ENCODE measurements at regions not wholly inside any gene's neighbourhood (a gene's known extent, or its start where the extent isn't known, plus 50 kb on each side); places are given as distances from the start of the nearest gene placed in this dataset.

- no peak for DNase-seq
Measured at GRCh38 chr4:54914781-54915180, 210.6 kb downstream of the KDR start.

DNA sequence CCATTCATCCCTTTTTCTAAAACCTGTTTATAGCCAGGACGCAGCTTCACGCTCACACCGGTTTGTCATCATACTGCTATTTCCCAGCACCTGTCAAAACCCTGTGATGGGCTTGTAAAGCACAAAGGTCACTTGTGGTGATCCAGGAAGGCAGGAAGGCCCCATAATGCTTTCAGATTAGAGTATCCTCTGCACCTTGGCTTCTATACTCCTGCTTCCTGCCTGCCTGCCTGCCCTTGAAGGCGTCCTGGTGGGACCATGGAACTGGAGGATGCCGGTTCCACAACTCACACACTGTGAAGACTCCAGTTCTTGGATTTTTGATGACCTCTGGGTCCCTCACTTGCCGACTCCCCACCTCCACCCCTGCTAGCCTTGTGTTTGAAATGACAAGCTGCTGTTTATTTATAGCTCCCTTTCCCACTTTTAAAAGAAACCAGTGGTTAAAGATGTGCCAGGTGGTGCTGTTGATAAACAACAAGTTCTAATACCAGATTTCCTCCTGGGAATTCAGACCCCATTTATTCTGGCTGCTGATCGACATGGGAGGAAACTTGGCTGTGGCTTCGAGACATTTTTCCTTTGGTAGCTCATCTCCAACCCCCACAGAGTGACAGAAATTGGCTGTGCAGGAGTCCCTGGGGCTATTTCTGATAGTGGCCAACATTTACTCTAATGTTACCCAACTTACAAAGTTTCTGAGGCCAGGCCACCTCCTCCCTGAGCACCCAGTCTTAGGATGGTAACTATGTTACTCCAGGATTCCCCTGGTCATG lies 211.5 kb downstream of the KDR start:
- DNase-seq, result no peak

- DNase-seq, result no peak
Measured at GRCh38 chr4:54912155-54912554, 213.2 kb downstream of the KDR start.

DNA sequence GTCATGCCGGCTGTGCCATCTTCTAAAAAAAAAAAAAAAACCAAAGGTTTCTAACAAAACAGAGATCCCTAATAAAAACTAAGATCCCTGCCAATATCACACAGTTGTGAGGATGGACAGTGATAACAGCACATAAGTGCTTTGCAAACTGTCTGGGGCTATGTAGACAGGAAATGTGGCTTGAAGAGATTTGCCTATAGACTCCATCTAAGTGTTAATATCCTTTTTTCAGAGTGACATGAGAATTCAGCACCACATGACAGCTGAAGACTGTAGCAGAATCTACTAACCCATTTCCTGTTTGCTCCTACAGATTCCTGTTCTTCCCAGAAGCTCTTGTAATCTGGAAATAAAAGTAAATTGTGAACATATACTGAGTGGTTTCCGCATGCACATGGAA lies 215.4 kb downstream of the KDR start:
- DNase-seq, result no peak

DNA sequence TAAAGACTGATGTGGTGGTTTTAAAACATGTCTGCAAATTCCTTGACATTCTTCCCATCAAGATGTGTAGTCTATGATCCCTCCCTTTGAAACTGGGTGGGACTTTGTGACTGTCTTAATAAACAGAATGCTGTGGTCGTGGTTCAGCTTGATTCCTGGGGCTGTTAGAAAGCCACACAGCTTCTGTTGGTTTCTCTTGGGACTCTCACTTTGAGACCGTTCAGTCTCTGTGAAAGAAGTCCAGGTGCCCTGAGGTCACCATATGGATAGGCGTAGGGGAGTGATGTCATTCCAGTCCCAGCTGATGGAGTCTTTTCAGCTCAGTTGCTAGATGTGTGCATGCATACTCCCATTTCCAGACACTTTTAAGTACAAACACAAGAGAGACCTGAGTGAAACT lies 216.6 kb downstream of the KDR start:
- no peak for DNase-seq

GRCh38 chr4:54904953-54905352 lies 220.4 kb downstream of the KDR start:
- no peak for DNase-seq

DNA sequence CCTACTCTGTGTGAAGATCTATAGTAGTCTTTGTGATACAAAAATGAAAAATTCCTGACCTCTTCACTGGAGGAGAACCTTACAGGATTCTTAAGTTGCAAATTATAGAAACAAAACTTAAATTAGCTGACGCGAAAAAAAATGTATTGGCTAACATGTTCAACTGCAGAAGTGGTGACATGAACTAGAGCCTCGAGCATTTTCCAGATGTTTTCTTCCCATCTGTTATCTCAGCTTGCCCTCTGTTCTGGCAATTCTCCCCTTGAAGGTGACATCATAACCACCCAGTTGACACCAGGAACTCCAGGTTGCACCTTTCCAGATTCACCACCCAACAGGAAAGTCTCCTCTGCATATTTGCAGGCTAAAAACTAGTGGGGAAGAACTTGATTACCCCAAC lies 222.4 kb downstream of the KDR start:
- DNase-seq, result no peak

- no peak for DNase-seq
Measured at GRCh38 chr4:54902271-54902670, 223.1 kb downstream of the KDR start.

GRCh38 chr4:54901202-54901601 lies 224.2 kb downstream of the KDR start:
- no peak for DNase-seq

GRCh38 chr4:54898656-54899340 lies 226.6 kb downstream of the KDR start:
- DNase-seq, result no peak

GRCh38 chr4:54898056-54898562 lies 227.3 kb downstream of the KDR start:
- DNase-seq, result no peak

GRCh38 chr4:54897590-54897989 lies 227.8 kb downstream of the KDR start:
- DNase-seq, result no peak

DNA sequence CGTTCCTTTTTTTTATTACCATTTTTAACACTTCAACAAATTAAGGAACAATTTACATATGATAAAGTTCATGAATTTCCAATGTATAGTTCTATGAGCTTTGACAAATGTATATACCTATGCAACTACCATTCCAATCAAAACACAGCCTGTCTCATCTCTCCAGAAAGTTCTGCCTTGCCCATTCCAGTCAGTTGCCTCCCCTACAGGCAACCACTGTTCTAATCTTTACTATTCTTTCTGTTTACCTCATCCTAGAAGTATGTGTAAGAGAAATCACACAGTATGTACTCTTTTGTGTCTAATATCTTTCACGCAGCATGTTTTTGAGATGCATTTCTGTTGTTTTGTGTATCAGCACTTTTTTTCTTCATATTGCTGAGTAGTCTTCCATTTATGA lies 224.9 kb downstream of the KIT start:
- DNase-seq, result no peak

DNA sequence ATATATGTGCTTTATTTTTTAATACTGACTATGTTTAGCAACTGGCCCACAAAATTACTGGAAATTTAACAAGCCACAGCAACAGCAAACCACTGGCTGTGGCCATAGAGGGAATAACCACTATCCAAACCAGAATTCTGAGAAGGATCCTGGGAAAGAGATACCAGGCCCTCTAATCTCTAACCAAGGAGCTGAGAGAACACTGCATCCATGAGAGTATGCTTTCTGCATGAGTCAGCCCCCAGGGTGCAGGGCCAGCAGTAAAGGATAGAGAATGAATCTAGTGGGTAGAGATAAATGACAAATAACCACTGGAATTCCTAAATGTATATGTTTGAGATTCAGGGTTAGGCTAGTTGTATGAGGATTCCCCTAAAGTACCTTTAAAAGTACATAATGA lies 221.8 kb downstream of the KIT start:
- no peak for DNase-seq

DNA sequence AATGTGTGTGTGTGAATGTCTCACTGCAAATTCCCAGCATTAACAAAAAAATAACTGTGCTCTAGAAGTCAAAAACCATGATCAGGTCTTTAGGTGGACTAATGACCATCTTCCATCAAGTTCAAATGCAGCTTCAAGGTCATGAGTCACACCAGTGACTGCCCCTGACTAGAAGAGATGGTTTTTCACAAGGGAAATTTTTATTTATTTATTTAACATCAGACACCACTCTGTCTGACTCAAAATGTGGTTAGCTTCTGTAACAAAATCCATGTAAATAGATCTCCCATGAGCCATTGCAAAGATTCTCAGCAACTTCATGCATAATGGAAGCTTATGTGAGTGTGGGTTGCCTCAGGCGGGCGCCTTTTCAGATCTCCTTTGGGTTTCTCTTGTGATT lies 219.2 kb downstream of the KIT start:
- DNase-seq, result no peak

- DNase-seq, result no peak
Measured at GRCh38 chr4:54872261-54872660, 214.5 kb downstream of the KIT start.

- DNase-seq, result no peak
Measured at GRCh38 chr4:54863571-54864255, 206.0 kb downstream of the KIT start.

DNA sequence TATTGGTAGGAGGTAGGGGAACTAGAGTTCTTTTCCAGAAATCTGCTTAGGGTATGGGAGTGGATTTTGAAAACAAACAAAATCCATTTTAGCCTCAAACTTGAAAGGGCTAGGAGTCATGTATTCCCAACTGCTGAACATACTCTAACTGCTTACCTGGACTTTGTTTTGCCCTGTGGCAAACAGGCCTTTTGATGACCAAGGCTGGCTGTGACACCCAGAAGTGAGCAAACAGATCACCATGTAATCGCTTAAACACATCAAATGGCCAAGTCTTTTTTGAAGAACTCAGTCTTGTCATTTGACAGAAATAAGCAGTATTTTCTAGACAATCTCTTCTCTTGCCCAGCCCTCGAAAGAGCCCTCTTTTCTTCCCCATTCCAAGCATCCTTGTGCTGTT lies 203.4 kb downstream of the KIT start:
- no peak for DNase-seq

DNA sequence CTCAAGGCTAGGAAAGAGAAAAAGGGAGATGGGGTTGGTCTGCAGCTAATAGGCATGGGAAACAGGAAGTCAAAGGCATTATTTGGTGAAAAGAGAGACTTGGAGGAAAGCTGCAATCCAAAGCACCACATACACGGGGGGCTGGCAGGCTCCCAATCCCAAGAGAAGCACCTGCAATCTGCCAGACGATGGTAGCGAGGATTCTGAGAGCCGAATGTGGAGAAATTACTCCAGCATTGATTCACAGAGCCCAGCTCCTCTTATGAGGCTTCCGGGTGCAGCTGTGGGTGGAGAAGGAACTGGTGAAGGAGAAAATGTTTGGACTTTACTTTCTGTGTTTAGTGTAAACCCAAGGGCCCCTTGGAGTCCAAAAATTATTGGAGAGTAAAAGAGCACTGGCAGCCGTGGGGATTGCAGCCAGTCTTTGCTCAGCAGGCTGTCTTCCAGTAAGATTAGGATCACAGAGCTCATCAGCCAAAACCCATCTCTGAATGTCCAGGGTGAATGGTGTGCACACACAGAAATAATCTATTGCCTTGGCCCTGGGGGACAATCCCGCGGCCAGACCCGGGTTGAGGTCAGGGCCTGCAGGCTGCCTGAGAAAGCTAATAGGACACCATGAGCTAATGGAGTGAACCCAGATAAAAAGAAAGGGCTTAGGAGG lies 197.6 kb downstream of the KIT start:
- DNase-seq, result no peak

DNA sequence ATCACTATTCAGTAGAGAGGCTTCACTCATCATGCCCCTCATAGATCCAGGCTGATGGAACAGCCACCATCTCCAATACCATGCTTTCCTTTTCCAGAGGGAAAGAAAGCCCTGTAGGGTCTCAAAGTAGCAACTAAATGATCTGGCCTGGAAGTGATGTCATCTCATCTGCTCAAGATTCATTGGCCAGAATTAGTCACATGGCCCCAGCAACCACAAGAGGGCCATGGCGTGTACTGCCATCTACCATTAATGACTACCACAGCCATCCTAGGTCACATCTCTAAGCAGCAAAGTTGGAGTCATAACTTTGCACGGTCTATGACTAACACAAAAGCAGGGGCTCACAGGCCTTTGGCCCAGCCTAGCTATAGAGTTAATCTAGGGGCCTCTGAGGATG lies 194.8 kb downstream of the KIT start:
- DNase-seq, result no peak

- no peak for DNase-seq
Measured at GRCh38 chr4:54852054-54852453, 194.3 kb downstream of the KIT start.

DNA sequence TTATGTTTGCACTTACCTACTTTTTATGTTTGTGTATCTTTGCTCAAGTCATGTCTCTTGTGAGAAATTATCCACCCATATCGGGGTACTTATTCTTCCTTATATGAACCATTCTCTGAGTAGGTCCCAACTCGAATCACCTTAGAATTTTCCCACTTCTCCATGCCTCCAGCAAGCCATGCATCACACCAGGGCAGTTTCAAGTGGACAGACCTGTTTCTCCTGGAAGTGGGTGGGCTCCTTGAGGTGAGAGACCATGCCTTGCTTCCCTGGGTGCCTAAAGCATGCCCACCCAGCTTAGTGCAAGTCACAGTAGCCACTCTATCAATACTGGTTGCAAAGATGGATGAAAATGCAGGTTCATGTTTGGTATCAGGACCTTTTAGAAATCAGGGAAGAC lies 187.2 kb downstream of the KIT start:
- no peak for DNase-seq

GRCh38 chr4:54843946-54844345 lies 186.2 kb downstream of the KIT start:
- no peak for DNase-seq
